HT1080 (cell line): ENCODE measurements at regions not wholly inside any gene's neighbourhood (a gene's known extent, or its start where the extent isn't known, plus 50 kb on each side); places are given as distances from the start of the nearest gene placed in this dataset.

ENCODE experiments used
- DNase-seq: peaks from one replicate; pipeline ENCODE4 v3.0.0-alpha.2; 2015; ENCODE audit warnings: low read depth

DNA sequence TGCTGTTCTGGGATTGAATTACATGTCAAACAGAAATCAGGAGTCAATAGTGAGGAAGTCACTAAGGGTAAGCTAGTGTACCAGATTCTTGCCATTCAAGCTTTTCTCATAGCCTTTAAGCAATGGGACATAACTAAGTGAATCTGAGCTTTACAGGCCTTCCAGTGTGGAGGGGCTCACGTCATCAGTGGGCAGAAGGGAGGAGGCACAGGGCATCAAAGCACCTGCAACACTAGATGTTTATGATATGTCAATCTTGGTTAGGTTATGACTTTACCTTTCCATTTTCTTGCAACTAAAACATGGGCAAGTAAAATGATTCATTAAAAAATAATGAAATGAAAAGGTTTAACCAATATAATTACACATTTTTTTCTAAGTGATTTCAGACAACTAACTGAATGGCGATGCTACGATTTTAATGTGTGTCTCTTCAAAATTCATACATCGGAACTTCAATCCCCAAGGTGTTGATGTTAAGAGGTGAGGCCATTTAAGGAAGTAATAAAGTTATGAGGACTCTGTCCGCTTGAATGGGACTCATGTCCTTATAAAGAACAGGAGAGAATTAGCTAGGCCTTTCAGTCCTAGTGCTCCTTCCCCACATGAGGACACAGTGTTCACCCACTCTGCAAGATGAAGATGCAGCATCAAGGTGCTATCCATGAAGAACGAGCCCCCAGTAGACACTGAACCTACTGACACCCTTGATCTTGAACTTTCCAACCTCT, 1169.2 kb upstream of the NXPH2 start:
- DNase-seq = no peak

DNA sequence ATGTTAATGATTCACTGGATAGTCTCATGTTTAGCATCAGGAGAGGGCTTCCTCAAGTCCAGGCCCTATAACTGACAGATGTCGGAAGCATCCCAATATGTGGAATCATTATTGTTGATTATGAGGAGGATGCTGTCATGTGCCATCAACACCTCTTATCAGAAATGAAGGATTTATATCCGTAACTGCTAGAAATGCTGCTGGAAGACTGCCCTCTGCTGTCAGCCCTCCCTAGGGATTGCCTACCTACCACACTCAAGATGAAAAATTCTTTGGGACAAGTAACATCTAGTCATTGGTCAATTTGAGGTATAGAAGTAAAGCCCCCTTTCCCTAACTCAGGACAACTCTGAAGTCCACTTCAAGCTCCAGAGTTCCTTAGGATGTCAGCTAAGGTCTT, 1166.5 kb upstream of the NXPH2 start:
- peak; percentile 15 for DNase-seq

DNA sequence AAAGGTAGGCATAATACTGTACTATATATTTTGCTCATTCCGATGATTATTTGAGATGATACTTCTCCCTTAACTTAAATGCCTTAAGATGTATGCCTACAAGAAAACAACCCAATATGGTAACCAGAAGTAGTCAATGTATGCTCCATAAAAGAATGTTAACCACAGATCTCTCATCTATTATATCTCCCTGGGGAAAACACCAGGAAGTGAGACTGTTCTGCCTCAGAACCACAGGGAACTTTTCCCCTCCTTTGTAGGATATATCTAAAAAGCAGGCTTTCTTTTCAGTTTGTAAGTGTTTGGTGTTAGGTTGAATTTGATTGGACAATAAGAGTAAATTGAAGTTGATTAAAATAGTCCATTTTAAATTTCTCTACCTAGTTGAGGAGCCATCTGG, 1160.5 kb upstream of the NXPH2 start:
- no peak for DNase-seq

DNA sequence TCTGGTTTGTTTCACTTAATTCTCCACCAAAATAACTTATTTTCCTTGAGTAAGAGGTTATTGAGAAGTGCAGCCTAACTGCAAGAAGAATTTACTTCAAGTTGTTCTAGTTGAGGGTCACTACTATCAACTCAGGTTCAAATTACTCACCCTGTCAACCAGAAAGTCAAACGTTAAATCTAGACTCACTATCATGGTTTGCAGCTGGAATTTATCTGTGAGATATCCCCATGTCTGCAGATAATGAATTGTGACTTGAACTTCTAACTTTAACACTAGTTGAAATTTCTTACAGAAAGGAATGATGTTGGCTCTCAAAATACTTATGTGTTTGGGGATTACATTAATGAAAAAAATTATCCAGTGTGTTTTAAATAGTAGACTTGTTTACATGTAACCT, 1145.7 kb upstream of the NXPH2 start:
- no peak for DNase-seq

DNA sequence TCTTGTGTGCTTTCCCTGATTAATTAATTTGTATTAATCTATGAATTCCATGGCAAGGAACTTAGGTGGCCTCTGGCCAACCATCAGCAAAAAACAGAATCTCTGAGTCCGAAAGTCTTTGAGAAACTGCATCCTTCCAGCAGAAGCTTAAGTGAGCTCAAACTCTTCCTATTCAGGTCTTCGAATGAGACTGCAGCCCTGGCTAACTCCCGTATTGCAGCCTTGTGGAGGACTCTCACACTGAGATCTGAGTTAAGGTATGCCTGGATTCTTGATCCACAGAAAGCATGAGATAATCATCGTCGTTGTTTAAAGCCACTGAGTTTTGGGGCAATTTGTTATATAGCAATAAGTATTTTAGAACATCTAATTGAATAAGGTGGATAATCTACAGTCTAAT, 1143.9 kb upstream of the NXPH2 start:
- DNase-seq = no peak

DNA sequence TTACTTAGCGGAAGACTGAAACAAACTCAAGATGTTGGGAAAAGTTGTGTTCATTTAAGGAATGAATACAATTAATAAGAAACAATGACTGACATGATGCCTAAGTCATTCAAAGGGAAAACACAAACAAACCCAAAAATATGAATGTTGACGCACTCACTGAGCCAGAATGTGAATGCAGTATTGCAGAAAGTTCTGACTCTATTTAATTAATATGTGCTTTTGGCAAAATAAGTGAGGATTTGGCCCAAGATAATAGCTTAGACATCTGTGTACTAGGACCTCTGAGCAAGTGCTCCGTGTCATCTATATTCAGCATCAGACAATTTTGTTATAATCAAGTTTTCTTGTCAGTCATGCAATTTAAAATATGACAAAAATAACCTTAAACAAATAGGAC, 1138.8 kb upstream of the NXPH2 start:
- no peak for DNase-seq

DNA sequence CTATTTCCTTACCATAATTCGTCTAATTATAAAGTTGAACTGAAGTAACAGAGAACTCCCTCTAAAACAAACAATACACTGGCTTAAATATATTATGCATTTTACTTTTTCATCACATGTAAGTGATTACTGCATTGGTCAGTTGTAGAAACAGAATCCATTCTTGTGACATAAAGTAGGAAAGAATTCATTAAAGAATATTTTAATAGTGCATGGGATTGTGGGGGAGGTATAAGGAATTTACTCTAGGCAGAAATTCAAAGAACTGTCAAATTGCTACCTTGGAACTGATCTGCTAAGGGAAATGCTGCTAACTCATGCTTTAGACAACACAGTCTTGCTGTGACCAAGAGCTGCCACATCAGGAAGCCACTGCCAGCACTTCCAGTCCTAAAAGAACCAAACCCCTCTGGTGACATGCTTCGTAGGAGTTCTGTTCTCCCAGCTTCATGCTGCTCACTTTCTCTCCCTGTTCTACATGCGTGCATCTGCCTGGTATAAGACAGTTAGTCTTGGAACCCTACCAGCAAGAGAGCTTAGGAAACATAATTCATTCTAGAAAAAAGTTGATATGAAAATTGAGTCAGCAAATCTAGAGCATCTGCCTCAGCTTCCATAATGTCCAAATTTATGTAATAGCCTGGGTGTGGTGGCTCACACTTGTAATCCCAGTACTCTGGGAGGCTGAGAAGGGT, 1137.6 kb upstream of the NXPH2 start:
- DNase-seq = no peak

DNA sequence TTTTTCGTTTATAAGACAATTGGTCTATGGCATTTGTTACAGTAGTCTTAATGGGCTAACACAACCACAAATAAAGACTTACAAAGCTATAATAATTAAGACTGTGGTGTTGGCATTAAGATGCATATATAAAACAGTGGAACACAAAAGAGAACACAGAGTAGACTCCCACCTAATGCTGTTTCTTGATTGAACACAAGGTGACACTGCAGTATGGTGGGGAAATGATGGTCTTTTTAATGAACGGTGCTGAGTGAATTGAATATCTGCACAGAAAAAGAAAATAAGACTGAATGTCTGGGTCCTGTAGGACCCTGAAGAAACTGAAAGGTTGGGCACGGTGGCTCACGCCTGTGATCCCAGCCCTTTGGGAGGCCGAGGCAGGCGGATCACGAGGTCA, 1136.6 kb upstream of the NXPH2 start:
- no peak for DNase-seq

DNA sequence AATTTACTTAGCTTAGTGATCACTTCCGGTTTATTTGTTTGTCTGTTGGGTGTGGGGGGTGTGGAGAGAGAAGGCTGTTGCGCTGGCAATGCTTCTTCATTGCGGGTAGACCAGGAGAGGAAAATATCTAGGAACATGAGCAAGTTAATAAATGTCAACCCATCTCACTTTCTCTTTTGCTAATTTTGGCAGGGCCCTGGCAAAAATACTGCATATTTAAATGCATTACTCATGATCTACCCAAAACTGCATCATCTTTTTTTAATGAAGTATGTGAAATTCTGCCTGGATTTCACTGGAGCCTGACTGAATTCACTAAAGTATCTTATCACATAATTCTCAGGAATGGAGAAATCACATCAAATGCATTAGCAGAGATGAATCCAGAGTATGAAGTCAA, 1131.0 kb upstream of the NXPH2 start:
- no peak for DNase-seq

DNA sequence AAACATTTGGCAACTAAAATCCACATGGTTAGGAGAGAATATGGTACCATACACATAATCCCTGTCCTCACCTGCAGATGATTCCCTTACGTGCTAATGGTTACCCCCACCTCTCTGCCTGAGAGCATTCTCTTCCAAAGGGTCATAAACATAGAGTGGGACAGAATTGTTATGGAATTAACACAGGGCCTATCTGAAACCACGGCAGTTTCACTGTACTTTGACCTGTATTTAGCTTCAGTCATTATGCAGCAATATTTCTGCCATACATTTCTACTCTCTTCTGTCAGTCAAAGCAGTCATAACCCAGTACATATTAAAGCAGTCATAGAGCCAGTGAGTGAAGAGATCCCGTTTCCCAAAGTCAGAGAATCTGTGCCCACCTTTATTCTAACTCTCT, 1128.9 kb upstream of the NXPH2 start:
- DNase-seq = no peak

DNA sequence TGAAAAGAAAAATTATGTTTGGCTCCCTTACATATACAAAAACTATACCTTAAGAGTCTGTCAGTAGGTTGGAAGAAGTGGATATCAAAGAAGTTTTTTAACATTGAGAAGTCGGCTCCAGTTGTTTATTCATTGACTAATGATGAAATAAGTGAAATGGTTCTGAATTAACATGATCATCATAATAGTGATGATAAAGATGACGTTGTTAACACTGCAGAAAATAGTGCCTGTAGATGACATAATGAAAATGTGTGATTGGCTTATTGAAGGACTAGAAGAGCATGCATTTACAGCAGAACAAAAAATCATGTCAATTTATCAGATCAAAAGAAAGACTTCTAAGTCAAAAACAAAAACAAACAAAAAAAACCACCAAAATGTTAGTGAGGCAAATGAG, 1125.4 kb upstream of the NXPH2 start:
- no peak for DNase-seq

DNA sequence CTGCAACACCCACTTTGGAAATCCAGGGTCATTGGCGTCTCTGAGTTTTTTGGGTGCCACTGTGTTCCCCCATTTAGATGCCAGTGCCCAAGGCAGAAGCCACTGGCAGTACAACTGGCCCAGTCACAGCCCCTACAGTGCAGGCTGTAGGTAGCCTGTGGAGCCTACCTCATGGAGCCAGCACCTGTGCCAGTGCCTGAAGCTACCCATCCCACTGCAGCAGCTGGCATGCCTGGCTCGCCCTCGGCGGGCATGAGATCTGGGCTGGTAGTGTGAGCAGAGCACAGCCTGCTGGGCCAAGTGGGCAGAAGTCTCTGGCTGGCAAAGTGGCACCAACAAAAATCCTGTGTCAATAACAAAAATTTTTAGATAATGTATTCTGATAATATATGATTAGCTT, 1111.4 kb upstream of the NXPH2 start:
- DNase-seq = no peak

DNA sequence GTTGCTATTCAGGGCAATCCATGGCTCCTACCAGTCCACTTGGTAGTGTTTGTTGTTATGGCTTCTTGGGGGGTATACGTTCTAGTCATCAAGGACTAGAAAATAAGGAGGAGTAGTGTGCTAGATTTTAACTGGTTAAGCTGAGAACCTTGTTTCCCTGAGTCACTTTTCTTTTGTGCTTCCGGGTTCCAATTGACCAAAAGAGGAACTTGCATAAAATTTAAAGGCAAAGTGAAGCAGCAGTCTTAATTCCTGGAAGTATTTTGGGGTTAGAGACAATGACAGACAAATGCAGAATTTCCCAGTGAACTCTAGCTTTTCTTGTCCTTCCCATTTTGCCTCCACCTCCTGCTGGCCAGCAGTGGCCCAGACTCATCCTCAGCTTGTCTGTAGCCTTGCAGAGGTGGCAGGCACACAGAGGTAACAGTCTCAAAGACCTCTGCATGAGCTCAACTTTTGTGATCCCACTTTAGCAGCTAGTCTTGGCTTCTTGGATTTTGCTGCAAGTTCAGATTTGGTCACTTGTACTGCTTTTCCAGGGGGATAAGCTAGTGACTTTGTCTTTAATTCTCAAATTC, 1105.8 kb upstream of the NXPH2 start:
- no peak for DNase-seq

DNA sequence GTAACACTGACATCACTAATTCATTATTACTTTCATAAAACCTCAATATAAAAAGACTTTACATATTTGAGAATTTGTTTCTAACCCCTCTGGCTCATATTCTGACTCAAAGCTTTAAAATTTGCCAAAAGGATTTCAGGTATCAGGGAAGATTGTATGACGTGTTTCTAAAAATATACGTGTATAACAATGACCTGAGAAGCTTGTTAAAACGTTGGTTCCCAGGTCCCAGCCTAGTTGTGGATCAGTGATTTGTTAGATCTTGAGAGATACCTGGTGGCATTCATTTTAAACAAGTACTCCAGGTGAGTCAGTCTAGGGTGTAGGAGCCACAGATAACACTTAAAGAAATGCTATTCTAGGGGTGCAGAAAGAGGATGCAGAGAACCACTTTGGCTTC, 1096.8 kb upstream of the NXPH2 start:
- no peak for DNase-seq

DNA sequence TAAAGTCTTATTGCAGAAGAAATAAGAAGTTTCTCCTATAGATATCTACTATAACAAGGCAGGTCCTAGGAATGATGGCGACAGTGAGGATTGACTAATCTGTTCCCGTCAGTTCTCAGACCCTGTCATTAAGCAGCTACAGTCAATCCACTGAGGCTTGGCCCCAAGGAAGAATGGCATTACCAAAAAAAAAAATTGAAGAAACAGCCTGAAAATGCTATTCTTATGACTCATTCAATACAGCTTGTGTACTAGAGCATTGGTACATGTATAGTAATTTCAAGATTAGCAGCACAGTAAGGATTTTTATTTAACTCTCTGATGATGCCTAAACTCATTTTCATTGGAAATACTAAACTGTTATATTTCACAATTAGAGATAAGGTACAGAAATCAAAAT, 1096.1 kb upstream of the NXPH2 start:
- peak; percentile 47 for DNase-seq

DNA sequence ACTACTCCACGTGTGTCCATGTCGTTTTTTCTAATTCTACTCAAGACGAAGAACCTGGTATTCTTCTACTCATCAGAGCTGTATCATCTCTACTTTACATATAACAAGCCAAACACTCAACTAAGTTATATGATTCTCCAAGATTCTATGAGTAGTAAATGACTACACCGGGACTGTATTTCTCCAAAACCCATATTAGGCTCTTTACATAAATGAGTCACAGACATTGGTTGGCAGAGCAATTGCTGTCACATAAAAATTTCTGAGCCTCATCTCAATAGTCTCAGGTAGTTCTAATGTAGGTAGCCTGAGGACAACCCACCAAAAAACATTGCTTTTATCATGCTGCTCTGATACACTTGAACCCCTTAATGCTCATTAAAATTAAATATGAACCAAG, 1092.3 kb upstream of the NXPH2 start:
- DNase-seq = peak; percentile 8

DNA sequence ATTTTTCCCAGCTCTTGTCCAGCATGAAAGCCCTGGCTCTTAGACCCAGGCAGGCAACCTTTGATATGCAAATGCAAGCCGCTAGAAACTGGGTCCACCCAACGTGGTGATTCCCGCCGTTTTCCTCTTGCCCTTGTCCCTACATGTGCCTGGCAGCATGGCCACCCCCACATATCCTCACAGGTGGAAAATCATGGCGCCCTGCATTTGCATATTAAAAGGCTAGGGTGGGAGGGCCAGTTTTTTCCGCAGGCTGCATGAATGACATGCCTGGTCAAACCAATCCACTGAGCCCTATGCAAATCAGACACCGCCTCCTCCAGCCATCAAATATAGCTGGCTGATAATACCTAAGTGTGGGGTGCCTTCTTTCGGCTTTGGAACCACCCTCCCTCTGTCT, 1091.8 kb upstream of the NXPH2 start:
- DNase-seq = no peak

DNA sequence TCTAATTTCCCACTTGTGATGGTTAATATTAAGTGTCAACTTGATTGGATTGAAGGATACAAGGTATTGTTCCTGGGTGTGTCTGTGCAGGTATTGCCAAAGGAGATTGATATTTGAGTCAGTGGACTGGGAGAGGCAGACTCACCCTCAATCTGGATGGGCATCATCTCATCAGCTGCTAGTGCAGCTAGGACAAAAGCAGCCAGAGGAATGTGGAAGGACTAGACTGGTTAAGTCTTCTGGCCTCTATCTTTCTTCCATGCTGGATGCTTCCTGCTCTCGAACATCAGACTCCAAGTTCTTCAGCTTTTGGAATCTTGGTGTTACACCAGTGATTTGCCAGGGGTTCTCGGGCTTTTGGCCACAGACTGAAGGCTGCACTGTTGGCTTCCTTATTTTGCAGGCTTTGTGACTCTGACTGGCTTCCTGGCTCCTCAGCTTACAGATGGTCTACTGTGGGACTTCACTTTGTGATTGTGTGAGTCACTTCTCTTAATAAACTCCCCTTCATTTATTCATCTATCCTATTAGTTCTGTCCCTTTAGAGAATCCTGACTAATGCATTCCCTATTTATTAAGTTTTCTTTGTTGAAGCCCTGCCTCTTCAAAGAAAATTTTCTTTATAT, 1087.5 kb upstream of the NXPH2 start:
- peak; percentile 25 for DNase-seq

DNA sequence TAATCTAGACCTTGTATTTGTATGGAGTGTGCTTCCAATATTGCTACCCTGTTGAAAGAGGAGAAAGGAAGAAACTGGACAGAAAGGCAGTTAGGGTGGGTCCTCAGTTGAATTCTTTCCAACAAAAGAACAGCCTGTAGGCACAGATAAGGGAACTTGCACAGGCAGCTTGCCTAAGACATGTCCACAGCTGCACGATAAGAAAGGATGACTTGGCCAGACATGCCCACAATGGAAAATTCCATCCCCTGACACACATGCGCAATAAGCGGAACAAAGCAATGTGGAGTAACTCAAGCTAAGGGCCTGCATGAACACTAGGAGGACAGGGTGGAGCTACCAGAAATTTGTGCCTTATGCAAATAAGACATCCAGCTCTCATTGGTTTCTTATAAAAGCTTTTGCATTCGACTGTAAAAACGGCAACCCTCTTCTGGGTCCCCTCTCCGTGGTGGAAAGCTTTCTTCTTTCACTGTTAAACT, 1084.7 kb upstream of the NXPH2 start:
- DNase-seq = peak; percentile 12

DNA sequence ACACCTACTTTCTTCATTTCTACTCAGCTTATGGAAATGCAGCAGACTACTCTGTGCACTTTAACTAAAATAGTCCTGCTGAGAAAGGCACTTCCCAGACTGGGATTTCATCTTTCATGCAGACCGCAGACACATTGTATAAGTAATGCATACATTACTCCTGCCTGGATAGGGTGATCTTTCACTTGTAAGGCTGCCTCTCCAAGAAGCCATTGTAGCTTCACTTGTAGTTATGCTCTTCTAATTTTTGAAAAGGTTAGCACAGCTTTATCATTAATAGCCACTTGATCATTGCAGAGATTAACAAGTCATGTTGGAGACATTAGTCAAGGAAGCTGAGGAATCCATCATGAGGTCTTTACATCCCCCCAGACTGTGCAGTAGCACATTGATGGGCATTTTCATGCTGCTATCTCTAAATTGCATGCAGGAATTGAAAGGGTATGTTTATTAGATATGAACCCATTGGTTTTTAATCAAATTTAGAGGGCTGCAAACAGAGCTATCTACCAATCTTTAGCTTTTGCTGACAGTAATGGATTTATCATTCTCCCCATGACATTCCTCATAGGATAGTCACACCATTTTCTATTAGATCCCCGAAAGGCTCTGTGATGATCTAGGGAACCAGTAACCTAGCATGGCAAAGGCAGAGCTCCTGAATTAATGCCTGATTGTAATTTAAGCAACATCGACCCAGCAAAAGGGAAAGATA, 1074.7 kb upstream of the NXPH2 start:
- DNase-seq = no peak

DNA sequence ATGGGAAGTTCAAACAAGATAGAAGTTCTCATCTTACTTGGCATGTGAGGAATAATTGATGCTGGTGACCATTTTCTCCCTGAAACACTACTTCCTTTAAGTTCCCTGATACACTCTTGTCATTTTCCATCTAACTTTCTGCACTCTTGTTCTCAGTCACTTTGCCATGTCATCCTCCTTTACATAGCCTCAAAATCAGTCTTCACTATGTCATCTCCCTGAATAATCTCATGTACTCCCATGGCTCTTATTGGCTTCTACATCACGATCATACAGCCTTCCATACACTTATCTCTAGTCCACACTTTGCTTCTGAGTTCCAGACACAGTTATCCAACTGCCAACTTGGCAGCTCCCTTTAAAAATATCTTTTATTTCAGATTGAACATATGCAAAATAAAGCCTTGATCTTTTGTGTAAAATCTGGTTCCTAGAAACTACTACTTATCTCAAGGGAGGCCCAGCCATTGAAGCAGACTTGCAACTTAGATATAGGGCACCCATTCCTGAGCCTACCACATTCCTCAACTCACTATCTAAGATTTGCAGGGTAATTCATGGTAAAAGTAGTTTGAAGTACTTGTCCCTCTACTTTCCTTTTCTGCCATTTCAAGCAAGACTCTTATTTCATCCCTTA, 1070.2 kb upstream of the NXPH2 start:
- DNase-seq = no peak
